ENCODE measurements at regions not wholly inside any gene's neighbourhood (a gene's known extent, or its start where the extent isn't known, plus 50 kb on each side); places are given as distances from the start of the nearest gene placed in this dataset.

DNA sequence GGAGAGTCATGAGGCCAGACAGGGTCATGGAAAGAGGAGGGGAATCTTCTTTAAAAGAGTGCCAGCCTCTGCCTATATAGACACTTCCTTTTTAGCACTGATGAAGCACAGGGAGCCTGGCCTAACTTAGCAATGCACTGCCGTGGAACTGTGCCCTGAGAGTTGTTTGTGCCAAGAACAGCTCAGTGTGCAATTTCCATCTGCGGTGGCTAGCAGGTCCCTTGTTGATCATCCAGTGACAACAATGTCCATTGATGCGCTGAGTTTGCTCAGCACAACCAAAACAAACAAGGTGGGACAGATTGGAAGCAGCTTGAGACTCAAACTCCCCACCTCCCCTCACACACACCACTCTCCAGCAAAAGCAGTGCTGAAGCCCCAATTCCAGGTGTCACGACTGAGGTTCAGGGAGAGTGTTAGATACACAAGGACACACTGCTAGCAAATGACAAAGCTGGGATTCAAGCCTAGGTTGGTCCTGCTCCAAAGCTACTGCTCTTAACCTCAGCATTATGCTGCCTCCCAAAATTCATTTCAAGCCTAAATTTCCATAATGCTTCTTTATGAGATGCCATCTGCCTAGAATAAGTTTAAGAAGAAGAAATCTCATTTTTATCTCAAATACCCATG lies 316.6 kb upstream of the UBE2E2 start:
- H3K9me3 Mint-ChIP-seq: no peaks in the 10 kb centered on the region
- no peaks in the 10 kb centered on the region for H3K36me3 Mint-ChIP-seq
- no peak for DNase-seq (ENCODE audit: extremely low spot score, unreplicated experiment)
- TF ChIP-seq, protein P1, sequence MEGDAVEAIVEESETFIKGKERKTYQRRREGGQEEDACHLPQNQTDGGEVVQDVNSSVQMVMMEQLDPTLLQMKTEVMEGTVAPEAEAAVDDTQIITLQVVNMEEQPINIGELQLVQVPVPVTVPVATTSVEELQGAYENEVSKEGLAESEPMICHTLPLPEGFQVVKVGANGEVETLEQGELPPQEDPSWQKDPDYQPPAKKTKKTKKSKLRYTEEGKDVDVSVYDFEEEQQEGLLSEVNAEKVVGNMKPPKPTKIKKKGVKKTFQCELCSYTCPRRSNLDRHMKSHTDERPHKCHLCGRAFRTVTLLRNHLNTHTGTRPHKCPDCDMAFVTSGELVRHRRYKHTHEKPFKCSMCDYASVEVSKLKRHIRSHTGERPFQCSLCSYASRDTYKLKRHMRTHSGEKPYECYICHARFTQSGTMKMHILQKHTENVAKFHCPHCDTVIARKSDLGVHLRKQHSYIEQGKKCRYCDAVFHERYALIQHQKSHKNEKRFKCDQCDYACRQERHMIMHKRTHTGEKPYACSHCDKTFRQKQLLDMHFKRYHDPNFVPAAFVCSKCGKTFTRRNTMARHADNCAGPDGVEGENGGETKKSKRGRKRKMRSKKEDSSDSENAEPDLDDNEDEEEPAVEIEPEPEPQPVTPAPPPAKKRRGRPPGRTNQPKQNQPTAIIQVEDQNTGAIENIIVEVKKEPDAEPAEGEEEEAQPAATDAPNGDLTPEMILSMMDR (conservative IDR thresholded peaks at IDR 0.05): no peak
- H3K27ac Mint-ChIP-seq: no peak overlapping the region
- peaks cover 8% of the 10 kb centered on the region for H3K27me3 Mint-ChIP-seq
- no peaks in the 10 kb centered on the region for H3K4me1 Mint-ChIP-seq (ENCODE audit: unreplicated experiment)
- no peak overlapping the region for H3K4me3 Mint-ChIP-seq

DNA sequence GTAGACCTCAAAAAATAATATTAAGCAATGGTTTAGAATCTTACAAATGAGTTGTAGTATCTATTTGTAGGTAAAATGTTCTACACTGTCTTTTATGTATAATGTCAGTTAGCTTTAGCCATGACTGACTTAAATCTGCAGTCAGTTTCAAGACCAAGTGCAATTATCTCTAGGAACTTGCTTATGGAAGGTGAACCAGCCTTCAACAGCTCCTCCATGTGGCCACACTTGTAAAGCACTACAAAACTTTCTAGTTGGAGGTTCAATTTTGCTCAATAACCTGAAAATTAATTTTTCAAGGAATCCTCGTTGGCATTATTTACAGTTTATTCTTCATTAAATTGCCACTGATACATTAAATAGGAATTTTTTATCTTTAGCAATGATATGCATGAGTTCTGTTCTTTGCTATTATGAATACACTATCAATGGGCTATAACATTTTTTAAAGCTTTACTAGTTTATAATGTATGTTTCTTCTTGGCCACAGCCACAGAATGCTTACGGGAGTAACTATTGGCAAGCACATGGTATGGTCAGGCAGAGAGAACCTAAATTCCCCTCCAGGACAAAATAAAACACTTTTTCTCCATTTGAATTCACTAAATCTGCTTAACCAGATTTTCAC lies 315.3 kb upstream of the UBE2E2 start:
- Mint-ChIP-seq H3K27me3 (peaks cover 10% of the 10 kb centered on the region), H3K4me3 (no peak overlapping the region), H3K9me3 (no peaks in the 10 kb centered on the region), H3K27ac (no peak overlapping the region), H3K36me3 (no peaks in the 10 kb centered on the region), H3K4me1 (ENCODE audit: unreplicated experiment) (no peaks in the 10 kb centered on the region)
- TF ChIP-seq, protein P1 (conservative IDR thresholded peaks at IDR 0.05): peak; percentile 79
- no peak for DNase-seq (ENCODE audit: extremely low spot score, unreplicated experiment)

DNA sequence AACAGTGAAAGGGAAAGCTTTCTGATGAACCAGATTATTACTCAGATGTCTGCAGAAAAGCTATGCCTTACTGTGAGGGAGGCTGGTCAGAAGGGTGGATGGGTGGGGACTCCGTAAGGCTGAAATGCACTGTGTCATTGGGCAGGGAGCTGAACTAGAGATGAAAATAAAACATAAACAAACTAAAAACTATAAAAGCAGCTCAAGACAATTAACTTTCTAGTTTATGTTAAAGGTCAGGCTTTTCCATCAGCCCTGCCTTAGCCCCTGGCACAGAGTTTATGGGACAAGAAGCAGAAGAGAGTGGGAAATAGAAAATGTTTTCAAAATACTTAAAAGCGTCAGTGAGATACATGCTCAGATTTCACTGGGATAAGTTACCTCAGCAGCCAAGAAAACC lies 310.0 kb upstream of the UBE2E2 start:
- Mint-ChIP-seq H3K36me3 (no peaks in the 10 kb centered on the region), H3K9me3 (no peaks in the 10 kb centered on the region), H3K4me3 (no peak overlapping the region), H3K4me1 (ENCODE audit: unreplicated experiment) (peaks cover 15% of the 10 kb centered on the region), H3K27me3 (peaks cover 17% of the 10 kb centered on the region), H3K27ac (no peak overlapping the region)
- TF ChIP-seq, protein P1 (conservative IDR thresholded peaks at IDR 0.05): no peak
- DNase-seq (ENCODE audit: extremely low spot score, unreplicated experiment): no peak

DNA sequence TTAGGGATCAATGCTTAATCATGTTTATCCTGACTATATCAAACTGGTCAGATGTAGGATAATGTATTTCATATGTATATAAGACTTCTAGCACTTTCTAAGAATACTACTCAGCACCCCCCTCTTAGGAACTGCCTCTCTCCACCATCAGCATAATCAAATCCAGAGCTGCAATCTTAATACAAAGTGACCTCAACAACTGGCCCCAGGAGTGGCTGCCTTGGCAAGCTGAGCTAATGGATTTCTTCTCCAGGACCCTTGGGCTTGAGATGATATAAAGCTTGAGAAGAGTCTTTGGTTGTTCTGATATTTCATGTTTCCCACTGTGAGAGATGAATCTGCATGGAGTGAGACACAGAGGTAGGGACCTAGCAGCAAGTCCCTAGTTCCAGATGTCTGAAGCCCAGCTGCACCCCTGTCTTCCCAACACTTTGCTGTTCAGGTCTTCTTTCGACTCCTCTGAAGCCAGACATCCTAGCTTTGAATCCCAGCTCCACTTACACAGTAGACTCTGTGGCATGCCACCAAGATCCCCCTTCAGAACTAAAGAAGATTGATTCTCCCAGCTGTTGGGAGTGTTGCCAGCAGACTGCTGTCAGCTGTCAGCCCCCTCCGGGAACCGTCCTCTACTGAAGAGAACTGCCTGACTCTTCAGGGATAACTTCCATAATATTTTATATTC lies 309.3 kb upstream of the UBE2E2 start:
- Mint-ChIP-seq H3K27me3 (peaks cover 13% of the 10 kb centered on the region), H3K4me3 (no peak overlapping the region), H3K27ac (peak overlapping the region; percentile 26)

DNA sequence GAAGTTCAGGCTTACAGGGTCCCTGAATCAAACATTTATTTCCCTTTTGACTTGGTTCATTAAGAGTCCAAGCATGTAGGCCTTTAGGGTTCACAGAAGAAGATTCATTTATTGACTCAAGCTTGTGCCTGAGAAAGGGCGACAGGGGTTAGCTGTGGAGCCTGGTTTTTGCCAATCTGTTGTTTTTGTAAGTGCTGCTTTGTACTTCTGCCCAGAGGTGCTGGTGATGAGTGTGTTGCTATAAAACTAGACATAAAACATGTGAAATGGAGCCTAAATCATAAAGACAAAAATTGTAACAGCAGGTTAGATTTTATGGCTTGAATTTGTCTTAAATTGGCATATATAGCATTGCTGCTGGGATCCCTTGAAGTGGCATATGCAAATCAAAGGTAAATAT lies 308.3 kb upstream of the UBE2E2 start:
- peaks cover 15% of the 10 kb centered on the region for H3K4me1 Mint-ChIP-seq (ENCODE audit: unreplicated experiment)
- TF ChIP-seq, protein P1 (conservative IDR thresholded peaks at IDR 0.05): no peak
- H3K27me3 Mint-ChIP-seq: peaks cover 13% of the 10 kb centered on the region

More for the DNA sequence above, 309.3 kb upstream of the UBE2E2 start:
- Mint-ChIP-seq H3K4me1 (ENCODE audit: unreplicated experiment) (peaks cover 15% of the 10 kb centered on the region), H3K9me3 (no peaks in the 10 kb centered on the region), H3K36me3 (no peaks in the 10 kb centered on the region)
- DNase-seq (ENCODE audit: extremely low spot score, unreplicated experiment): no peak
- TF ChIP-seq, protein P1 (conservative IDR thresholded peaks at IDR 0.05): no peak

More for the DNA sequence above, 308.3 kb upstream of the UBE2E2 start:
- no peak for DNase-seq (ENCODE audit: extremely low spot score, unreplicated experiment)
- H3K36me3 Mint-ChIP-seq: no peaks in the 10 kb centered on the region
- H3K4me3 Mint-ChIP-seq: no peak overlapping the region
- H3K9me3 Mint-ChIP-seq: no peaks in the 10 kb centered on the region
- H3K27ac Mint-ChIP-seq: no peak overlapping the region
